Right hindlimb (tissue), 1 donor: ENCODE measurements at regions not wholly inside any gene's neighbourhood (a gene's known extent, or its start where the extent isn't known, plus 50 kb on each side); places are given as distances from the start of the nearest gene placed in this dataset.
"Not testable (repeated sequence)": the region's sequence is repeated elsewhere in the genome, so short reads cannot be mapped to it uniquely, and the experiment has no call there.

Experiments
- DNase-seq: peaks from one replicate; pipeline ENCODE4 v3.0.0-alpha.2; 2018

DNA sequence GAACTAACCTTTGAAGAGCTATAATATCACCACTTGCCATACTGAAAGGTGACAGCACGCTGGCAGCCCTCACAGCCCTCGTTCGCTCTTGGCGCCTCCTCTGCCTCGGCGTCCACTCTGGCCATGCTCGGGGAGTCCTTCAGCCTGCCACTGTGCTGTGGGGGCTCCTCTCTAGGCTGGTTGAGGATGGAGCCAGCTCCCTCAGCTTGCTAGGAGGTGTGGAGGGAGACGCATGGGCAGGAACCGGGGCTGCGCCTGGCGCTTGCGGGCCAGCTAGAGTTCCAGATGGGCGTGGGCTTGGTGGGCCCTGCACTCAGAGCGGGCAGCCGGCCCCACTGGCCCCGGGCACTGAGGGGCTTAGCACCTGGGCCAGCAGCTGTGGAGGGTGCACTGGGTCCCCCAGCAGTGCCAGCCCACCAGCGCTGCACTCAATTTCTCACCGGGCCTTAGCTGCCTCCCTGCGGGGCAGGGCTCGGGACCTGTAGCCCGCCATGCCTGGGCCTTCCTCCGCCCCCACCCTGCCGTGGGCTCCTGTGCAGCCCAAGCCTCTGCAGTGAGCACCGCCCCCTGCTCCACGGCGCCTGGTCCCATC lies 329.7 kb downstream of the LMBRD1 start:
- no peak for DNase-seq

DNA sequence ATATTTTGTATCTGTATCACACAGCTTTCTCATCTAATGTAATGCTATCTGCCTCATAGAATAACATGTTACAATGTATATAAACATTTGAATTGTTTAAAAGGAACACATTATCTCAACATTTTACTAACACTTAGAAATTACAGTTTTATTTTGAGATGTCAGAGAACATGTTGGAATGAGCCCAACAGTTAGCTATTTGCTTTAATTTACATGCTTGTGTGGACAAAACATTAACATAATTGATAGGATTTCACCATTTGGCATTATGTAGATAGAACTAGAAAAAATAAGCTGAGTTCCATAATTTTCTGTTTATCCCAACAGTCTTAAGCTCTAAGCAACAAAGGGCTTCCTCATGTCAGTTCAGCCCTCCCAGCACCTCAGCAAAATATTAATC lies 330.9 kb downstream of the LMBRD1 start:
- no peak for DNase-seq

DNA sequence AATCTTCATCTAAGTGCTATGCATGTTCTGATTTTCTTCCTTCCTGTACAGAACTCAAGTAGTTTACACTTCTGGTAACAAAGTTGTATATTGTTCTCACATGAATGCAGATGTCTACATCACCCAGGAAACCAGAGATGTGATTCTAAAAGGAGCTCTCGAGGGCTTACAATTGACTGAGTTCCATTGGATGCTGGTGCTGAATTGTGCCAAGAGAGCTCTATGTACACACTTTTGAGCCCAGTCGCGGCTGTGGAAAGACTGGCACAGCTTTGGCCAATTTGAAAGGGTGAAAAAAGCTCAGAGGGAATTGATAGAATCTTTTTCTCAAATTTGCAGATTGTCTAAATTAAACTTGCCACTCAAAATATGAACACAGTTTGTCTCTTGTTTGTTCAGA lies 340.7 kb downstream of the LMBRD1 start:
- no peak for DNase-seq

DNA sequence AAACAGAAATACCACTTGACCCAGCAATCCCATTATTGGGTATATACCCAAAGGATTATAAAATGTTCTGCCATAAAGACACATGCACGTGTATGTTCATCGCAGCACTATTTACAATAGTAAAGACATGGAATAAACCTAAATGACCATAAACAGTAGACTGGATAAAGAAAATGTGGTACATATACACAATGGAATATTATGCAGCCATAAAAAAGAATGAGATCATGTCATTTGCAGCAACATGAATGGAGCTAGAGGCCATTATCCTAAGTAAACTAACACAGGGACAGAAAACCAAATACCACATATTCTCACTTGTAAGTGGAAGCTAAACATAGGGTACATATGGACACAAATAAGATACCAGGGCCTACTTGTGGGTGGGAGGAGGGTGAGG lies 342.2 kb downstream of the LMBRD1 start:
- not testable (repeated sequence) for DNase-seq

DNA sequence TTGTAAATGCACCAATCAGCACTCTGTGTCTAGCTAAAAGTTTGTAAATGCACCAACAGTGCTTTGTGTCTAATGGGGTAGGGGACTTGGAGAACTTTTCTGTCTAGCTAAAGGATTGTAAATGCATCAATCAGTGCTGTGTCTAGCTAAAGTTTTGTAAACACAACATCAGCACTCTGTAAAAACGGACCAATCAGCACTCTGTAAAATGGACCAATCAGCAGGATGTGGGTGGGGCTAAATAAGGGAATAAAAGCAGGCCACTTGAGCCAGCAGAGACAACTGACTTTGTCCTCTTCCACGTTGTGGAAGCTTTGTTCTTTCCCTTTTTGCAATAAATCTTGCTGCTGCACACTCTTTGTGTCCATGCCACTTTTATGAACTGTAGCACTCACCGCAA lies 346.3 kb downstream of the LMBRD1 start:
- DNase-seq, result not testable (repeated sequence)

DNA sequence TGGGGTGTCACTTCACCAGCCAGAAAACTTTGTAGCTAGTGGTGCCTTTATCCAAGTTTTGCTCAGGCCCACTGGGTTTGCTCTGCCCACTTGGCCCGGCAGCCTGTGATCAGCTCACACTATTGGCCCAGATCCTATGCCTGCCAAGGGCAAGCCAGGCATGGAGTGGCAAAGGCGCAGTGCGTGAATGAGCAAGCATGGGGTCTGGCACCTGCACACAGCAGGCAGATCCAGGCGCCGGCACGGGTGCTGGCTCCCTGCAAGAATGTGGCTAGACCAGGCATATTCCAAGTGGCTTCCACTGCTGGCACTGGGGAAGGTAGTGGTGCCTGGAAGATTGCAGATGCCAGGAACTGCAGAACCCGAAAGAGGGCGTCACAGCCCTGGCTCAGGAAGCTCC lies 346.9 kb downstream of the LMBRD1 start:
- DNase-seq, result no peak
